Mammary epithelial cell (primary cell): ENCODE measurements at regions not wholly inside any gene's neighbourhood (a gene's known extent, or its start where the extent isn't known, plus 50 kb on each side); places are given as distances from the start of the nearest gene placed in this dataset.

Experiments
- EZH2 ChIP-seq: IDR thresholded peaks from 2 replicates; pipeline ENCODE4 v1.6.1; 2012; ENCODE audit warnings: low read length, inconsistent platforms, borderline replicate concordance
- TF ChIP-seq, protein P1 (sequence below), 2 donors: IDR thresholded peaks in 1 of 2; conservative IDR thresholded peaks in 1 of 2; 2 replicates each; pipeline ENCODE4 v1.5.1; 2011 to 2012; ENCODE audit warnings: inconsistent platforms in 2 of 2, low read length in 2 of 2, mild to moderate bottlenecking in 2 of 2, control low read depth in 1 of 2, low read depth in 1 of 2; ENCODE audit not compliant: insufficient read depth in 1 of 2; ENCODE audit errors: extremely low read depth in 1 of 2

GRCh38 chr13:67281466-67281865, 51.3 kb upstream of the PCDH9 start:
- no peak for TF ChIP-seq EZH2
- TF ChIP-seq, protein P1, sequence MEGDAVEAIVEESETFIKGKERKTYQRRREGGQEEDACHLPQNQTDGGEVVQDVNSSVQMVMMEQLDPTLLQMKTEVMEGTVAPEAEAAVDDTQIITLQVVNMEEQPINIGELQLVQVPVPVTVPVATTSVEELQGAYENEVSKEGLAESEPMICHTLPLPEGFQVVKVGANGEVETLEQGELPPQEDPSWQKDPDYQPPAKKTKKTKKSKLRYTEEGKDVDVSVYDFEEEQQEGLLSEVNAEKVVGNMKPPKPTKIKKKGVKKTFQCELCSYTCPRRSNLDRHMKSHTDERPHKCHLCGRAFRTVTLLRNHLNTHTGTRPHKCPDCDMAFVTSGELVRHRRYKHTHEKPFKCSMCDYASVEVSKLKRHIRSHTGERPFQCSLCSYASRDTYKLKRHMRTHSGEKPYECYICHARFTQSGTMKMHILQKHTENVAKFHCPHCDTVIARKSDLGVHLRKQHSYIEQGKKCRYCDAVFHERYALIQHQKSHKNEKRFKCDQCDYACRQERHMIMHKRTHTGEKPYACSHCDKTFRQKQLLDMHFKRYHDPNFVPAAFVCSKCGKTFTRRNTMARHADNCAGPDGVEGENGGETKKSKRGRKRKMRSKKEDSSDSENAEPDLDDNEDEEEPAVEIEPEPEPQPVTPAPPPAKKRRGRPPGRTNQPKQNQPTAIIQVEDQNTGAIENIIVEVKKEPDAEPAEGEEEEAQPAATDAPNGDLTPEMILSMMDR (conservative IDR thresholded peaks at IDR 0.05 in 1 of 2, IDR thresholded peaks at IDR 0.05 in 1 of 2; ENCODE audit: extremely low read depth in 1 of 2, insufficient read depth in 1 of 2, low read depth in 1 of 2, low read length in 2 of 2), result no peak
